Testis (tissue), 2 donors: ENCODE measurements at regions not wholly inside any gene's neighbourhood (a gene's known extent, or its start where the extent isn't known, plus 50 kb on each side); places are given as distances from the start of the nearest gene placed in this dataset.

Experiments used
- DNase-seq: peaks from one replicate; pipeline ENCODE4 v3.0.0-alpha.2; 2019
- H3K27ac ChIP-seq, 2 donors: fragments of 200-600 bp; sonication (generic); one replicate each; pipeline ENCODE4 v1.5.1; 2019
- H3K27me3 ChIP-seq: fragments of 200-600 bp; sonication (generic); one replicate; pipeline ENCODE4 v1.5.1; 2019
- H3K36me3 ChIP-seq: fragments of 200-600 bp; sonication (generic); one replicate; pipeline ENCODE4 v1.5.1; 2017; ENCODE audit warnings: low read depth; ENCODE audit errors: missing control alignments
- H3K4me1 ChIP-seq: fragments of 200-600 bp; sonication (generic); one replicate; pipeline ENCODE4 v1.5.1; 2019
- H3K4me3 ChIP-seq, 2 donors: fragments of 200-600 bp; sonication (generic); one replicate each; pipeline ENCODE4 v1.5.1; 2017 to 2019
- H3K9me3 ChIP-seq: fragments of 200-600 bp; sonication (generic); one replicate; pipeline ENCODE4 v1.5.1; 2017
- CTCF ChIP-seq, 3 experiments: fragments of 450-650 bp in 2 of 3; fragments of 200-600 bp in 1 of 3; sonication (generic) in 1 of 3; IDR thresholded peaks; one replicate each; pipeline ENCODE4 v1.5.1; 2016 to 2019; ENCODE audit warnings: antibody characterized with exemption in 3 of 3, mild to moderate bottlenecking in 2 of 3, moderate library complexity in 1 of 3
- POLR2A ChIP-seq: fragments of 450-650 bp; IDR thresholded peaks from one replicate; pipeline ENCODE4 v1.6.1; 2017; ENCODE audit warnings: antibody characterized with exemption, mild to moderate bottlenecking, moderate library complexity
- WGBS, 2 donors: methylation state at CpG; one replicate each; pipeline ENCODE4 v1.1.5; 2018; 5-methylcytosine and 5-hydroxymethylcytosine counted together
- intact Hi-C: fragments of 100-400 bp; cut with DNase I; formaldehyde crosslinking; loops from one replicate; pipeline ENCODE4 v1.15.1; 2023; ENCODE audit warnings: low total_unique reads

- Histone ChIP-seq H3K4me3 (no peak overlapping the region), H3K9me3 (no peaks in the 10 kb centered on the region), H3K27me3 (no peaks in the 10 kb centered on the region), H3K4me1 (no peaks in the 10 kb centered on the region), H3K27ac (no peak overlapping the region), H3K36me3 (no peaks in the 10 kb centered on the region)
- DNase-seq, result no peak
- TF ChIP-seq POLR2A, result no peak
- 87 to 90% methylated on average over 2 of the region's 2 CpGs for WGBS, 2 donors
- intact Hi-C loops, result no loop called here
Measured at GRCh38 chr11:95419915-95420314, 188.9 kb upstream of the SESN3 start.

- Histone ChIP-seq H3K36me3 (no peaks in the 10 kb centered on the region), H3K27me3 (no peaks in the 10 kb centered on the region), H3K4me1 (no peaks in the 10 kb centered on the region), H3K9me3 (no peaks in the 10 kb centered on the region), H3K4me3 (no peak overlapping the region), H3K27ac (no peak overlapping the region)
- DNase-seq, result no peak
- TF ChIP-seq POLR2A (no peak), CTCF (IDR thresholded peaks at IDR 0.05) (no peak)
- WGBS, 2 donors, result 66 to 73% methylated on average over 1 of the region's 1 CpG
- intact Hi-C loops, result no loop called here
Measured at GRCh38 chr11:95418916-95419315, 187.9 kb upstream of the SESN3 start.

GRCh38 chr11:95417832-95418231 lies 186.8 kb upstream of the SESN3 start:
- no peak overlapping the region for H3K27ac ChIP-seq
- no peak for TF ChIP-seq CTCF (IDR thresholded peaks at IDR 0.05)
- TF ChIP-seq POLR2A, result no peak
- H3K36me3 ChIP-seq, result no peaks in the 10 kb centered on the region
- 93 to 100% methylated on average over 1 of the region's 1 CpG for WGBS, 2 donors
- no peak overlapping the region for H3K4me3 ChIP-seq
- H3K4me1 ChIP-seq, result no peaks in the 10 kb centered on the region
- H3K9me3 ChIP-seq, result no peaks in the 10 kb centered on the region
- intact Hi-C loops, result no loop called here
- no peaks in the 10 kb centered on the region for H3K27me3 ChIP-seq
- no peak for DNase-seq

GRCh38 chr11:95415837-95416304 lies 184.9 kb upstream of the SESN3 start:
- Histone ChIP-seq H3K27ac (no peak overlapping the region), H3K27me3 (no peaks in the 10 kb centered on the region), H3K9me3 (no peaks in the 10 kb centered on the region), H3K4me1 (no peaks in the 10 kb centered on the region), H3K4me3 (no peak overlapping the region), H3K36me3 (no peaks in the 10 kb centered on the region)
- intact Hi-C loops, result no loop called here
- WGBS, 2 donors, result 76 to 79% methylated on average over 3 of the region's 3 CpGs
- no peak for DNase-seq
- no peak for TF ChIP-seq CTCF (IDR thresholded peaks at IDR 0.05)
- TF ChIP-seq POLR2A, result no peak

- Histone ChIP-seq H3K4me1 (no peaks in the 10 kb centered on the region), H3K27me3 (no peaks in the 10 kb centered on the region), H3K27ac (no peak overlapping the region), H3K9me3 (no peaks in the 10 kb centered on the region), H3K4me3 (no peak overlapping the region), H3K36me3 (no peaks in the 10 kb centered on the region)
- intact Hi-C loops, result no loop called here
- no peak for DNase-seq
- TF ChIP-seq POLR2A (no peak), CTCF (IDR thresholded peaks at IDR 0.05) (no peak)
- WGBS, 2 donors, result 84 to 90% methylated on average over 2 of the region's 2 CpGs
Measured at GRCh38 chr11:95414217-95414616, 183.2 kb upstream of the SESN3 start.
